ENCODE measurements at regions not wholly inside any gene's neighbourhood (a gene's known extent, or its start where the extent isn't known, plus 50 kb on each side); places are given as distances from the start of the nearest gene placed in this dataset.

GRCh38 chr1:56174176-56174885 is 405.0 kb downstream of the PLPP3 start:
- no peak overlapping the region for H3K4me3 ChIP-seq (ENCODE audit: low read depth, low read length)
- no peak for DNase-seq (ENCODE audit: low read depth)
- no peak for TF ChIP-seq CTCF (IDR thresholded peaks at IDR 0.05; ENCODE audit: insufficient read depth, low read depth, low read length, missing control alignments)

GRCh38 chr1:56173736-56174135 is 405.6 kb downstream of the PLPP3 start:
- TF ChIP-seq CTCF (IDR thresholded peaks at IDR 0.05; ENCODE audit: insufficient read depth, low read depth, low read length, missing control alignments): no peak
- no peak overlapping the region for H3K4me3 ChIP-seq (ENCODE audit: low read depth, low read length)
- DNase-seq (ENCODE audit: low read depth): no peak

GRCh38 chr1:56171670-56172069 is 407.7 kb downstream of the PLPP3 start:
- TF ChIP-seq CTCF (IDR thresholded peaks at IDR 0.05; ENCODE audit: insufficient read depth, low read depth, low read length, missing control alignments): no peak
- no peak for DNase-seq (ENCODE audit: low read depth)

GRCh38 chr1:56170784-56171320 is 408.5 kb downstream of the PLPP3 start:
- DNase-seq (ENCODE audit: low read depth): no peak
- no peak overlapping the region for H3K4me3 ChIP-seq (ENCODE audit: low read depth, low read length)
- no peak for TF ChIP-seq CTCF (IDR thresholded peaks at IDR 0.05; ENCODE audit: insufficient read depth, low read depth, low read length, missing control alignments)

More at GRCh38 chr1:56171670-56172069, 407.7 kb downstream of the PLPP3 start:
- H3K4me3 ChIP-seq (ENCODE audit: low read depth, low read length): no peak overlapping the region

- no peak for TF ChIP-seq CTCF (IDR thresholded peaks at IDR 0.05; ENCODE audit: insufficient read depth, low read depth, low read length, missing control alignments)
- no peak overlapping the region for H3K4me3 ChIP-seq (ENCODE audit: low read depth, low read length)
- no peak for DNase-seq (ENCODE audit: low read depth)
Measured at GRCh38 chr1:56169856-56170255, 409.5 kb downstream of the PLPP3 start.

GRCh38 chr1:56168176-56168575 is 411.2 kb downstream of the PLPP3 start:
- no peak for DNase-seq (ENCODE audit: low read depth)
- no peak overlapping the region for H3K4me3 ChIP-seq (ENCODE audit: low read depth, low read length)
- TF ChIP-seq CTCF (IDR thresholded peaks at IDR 0.05; ENCODE audit: insufficient read depth, low read depth, low read length, missing control alignments): no peak

GRCh38 chr1:56167596-56167995 is 411.8 kb downstream of the PLPP3 start:
- H3K4me3 ChIP-seq (ENCODE audit: low read depth, low read length): no peak overlapping the region
- no peak for DNase-seq (ENCODE audit: low read depth)
- no peak for TF ChIP-seq CTCF (IDR thresholded peaks at IDR 0.05; ENCODE audit: insufficient read depth, low read depth, low read length, missing control alignments)
